Adrenal gland (tissue), 9 donors: ENCODE measurements at regions not wholly inside any gene's neighbourhood (a gene's known extent, or its start where the extent isn't known, plus 50 kb on each side); places are given as distances from the start of the nearest gene placed in this dataset.

Experiments used
- DNase-seq, 7 donors: peaks; one replicate each; pipeline ENCODE4 v3.0.0-alpha.2; 2019 to 2020
- H3K27ac ChIP-seq, 5 donors: fragments of 200-600 bp; sonication (generic) in 4 of 5; 1 replicate in 3 of 5; 2 replicates in 2 of 5; pipeline versions ENCODE4 v1.5.1 to v1.8.0; 2016 to 2020; ENCODE audit warnings: mild to moderate bottlenecking in 1 of 5
- H3K27me3 ChIP-seq: fragments of 200-600 bp; 2 replicates; pipeline ENCODE4 v1.8.0; 2021
- H3K36me3 ChIP-seq, 2 donors: fragments of 200-600 bp; replicated peaks in 1 of 2; 1 replicate in 1 of 2; 2 replicates in 1 of 2; pipeline versions ENCODE4 v1.5.1 to v1.8.0; 2018 to 2022
- H3K4me1 ChIP-seq, 2 donors: fragments of 200-600 bp; replicated peaks in 1 of 2; 1 replicate in 1 of 2; 2 replicates in 1 of 2; pipeline versions ENCODE4 v1.5.1 to v1.8.0; 2018 to 2021
- H3K4me3 ChIP-seq, 4 donors: fragments of 200-600 bp; sonication (generic) in 3 of 4; one replicate each; pipeline ENCODE4 v1.5.1; 2016 to 2018
- H3K9me3 ChIP-seq, 3 donors: fragments of 200-600 bp; sonication (generic) in 1 of 3; replicated peaks in 1 of 3; 1 replicate in 2 of 3; 2 replicates in 1 of 3; pipeline versions ENCODE4 v1.5.1 to v1.8.0; 2016 to 2021
- CTCF ChIP-seq, 6 experiments: fragments of 450-650 bp in 4 of 6; fragments of 200-600 bp in 2 of 6; sonication (generic) in 1 of 6; IDR thresholded peaks; 1 replicate in 5 of 6; 2 replicates in 1 of 6; pipeline versions ENCODE4 v1.5.1 to v1.8.0; 2016 to 2021; ENCODE audit warnings: antibody characterized with exemption in 6 of 6, mild to moderate bottlenecking in 2 of 6, moderate library complexity in 1 of 6
- POLR2A ChIP-seq, 2 donors: fragments of 450-650 bp; IDR thresholded peaks; one replicate each; pipeline ENCODE4 v1.6.1; 2017; ENCODE audit warnings: antibody characterized with exemption in 2 of 2, mild to moderate bottlenecking in 2 of 2, moderate library complexity in 1 of 2
- whole genome bisulfite sequencing, 4 donors: extraction: QIAGEN DNeasy Blood & Tissue Kit in 2 of 4; methylation state at CpG; one replicate each; pipeline versions ENCODE4 v1.1.5 to v1.1.7; 2013 to 2017; 5-methylcytosine and 5-hydroxymethylcytosine counted together
- intact Hi-C, 2 donors: fragments of 100-400 bp; cut with DNase I; formaldehyde crosslinking; loops; one replicate each; pipeline versions ENCODE4 v1.14.1 to v1.15.0; 2022 to 2023
- donor health status: healthy with polysubstance abuse.
- donor health status: Bipolar disorder and iron deficiency.
- donor health status: DM: yes; HTN: yes; CAD: no.
- donor health status: DM: no; HTN: no; CAD: no.
- donor health status: DM: no; HTN: no; CAD: no.

DNA sequence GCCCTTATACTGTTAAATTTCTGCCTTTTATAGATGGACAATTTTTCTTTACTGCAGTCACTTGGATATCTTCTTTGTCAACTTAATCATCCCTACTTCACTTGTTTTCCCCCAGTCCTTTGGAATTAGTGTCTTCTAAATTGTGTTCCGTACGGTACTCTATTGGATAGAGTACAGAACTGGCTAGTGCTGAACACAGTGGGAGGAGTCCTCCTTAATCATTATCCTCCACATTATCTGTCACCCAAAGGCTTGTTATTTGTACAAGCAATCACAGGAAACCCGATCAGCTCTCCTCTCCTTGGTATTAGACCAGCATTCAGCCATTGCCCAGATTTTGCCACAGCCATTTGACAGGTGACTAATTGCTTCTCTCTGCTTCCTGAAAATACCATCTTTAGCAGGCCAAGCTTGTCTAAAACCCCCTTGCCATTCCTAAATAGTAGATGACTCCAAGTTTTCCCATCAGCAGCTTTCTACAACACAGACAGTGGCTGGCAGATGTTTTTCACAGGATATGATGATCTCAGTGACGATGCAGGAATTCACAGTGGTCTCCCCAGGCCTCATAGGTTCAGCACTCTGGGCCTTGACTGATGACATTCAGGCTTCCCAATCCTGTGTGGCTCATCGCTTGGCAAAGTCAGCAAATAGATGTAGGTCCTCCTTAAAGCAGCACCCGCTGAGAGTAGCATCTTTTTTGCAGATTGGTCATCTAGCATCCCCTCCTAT lies 216.0 kb upstream of the RGS6 start:
- intact Hi-C loops: no loop called here
- no peak overlapping the region for H3K27ac ChIP-seq
- peaks cover 0 to 16% of the 10 kb centered on the region in 2 donors for H3K4me1 ChIP-seq
- no peak overlapping the region for H3K4me3 ChIP-seq
- H3K27me3 ChIP-seq: no peaks in the 10 kb centered on the region
- no peaks in the 10 kb centered on the region for H3K36me3 ChIP-seq
- TF ChIP-seq POLR2A (IDR thresholded peaks at IDR 0.05) (no peak), CTCF (IDR thresholded peaks at IDR 0.05) (no peak)
- no peak for DNase-seq
- no peaks in the 10 kb centered on the region for H3K9me3 ChIP-seq
- WGBS, 4 donors: 89 to 93% (median 92%) methylated on average over 4 to 6 of the region's 6 CpGs

DNA sequence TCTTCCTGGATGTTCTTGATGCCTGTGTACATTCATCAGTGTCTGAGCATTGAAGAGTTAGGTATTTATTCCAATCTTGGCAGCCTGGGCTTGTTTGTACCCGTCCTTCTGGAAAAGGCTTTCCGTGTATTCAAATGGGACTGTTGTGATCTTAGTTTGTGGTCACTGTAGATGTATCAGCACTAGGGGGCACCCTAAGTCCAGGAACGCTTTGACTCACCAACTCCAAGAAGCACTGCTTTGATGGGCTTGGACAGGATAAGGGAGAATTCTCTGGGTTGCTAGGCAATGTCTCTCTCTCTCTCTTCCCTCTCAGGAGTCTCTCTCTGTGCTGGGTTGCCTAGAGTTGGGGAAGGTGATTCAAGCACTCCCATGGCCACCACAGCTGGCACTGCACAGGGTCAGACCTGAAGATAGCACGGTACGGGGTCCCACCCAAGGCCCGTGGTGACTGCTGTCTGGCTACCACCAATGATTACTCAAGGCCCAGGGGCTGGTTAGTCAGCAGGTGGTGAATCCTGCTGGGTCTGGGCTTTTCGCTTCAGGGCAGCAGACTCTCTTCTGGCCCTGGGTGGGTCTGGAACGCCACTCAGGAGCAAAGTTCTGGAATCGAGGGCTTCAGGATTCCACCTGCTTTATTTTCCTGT lies 211.1 kb upstream of the RGS6 start:
- peak; percentile 16 to 77 (median 56) for TF ChIP-seq CTCF (IDR thresholded peaks at IDR 0.05)
- no peak for TF ChIP-seq POLR2A (IDR thresholded peaks at IDR 0.05)
- intact Hi-C loops: no loop called here
- peak; percentile 46 to 80 (median 67) for DNase-seq
- H3K4me3 ChIP-seq: no peak overlapping the region
- peaks cover 0 to 5% of the 10 kb centered on the region in 2 donors for H3K4me1 ChIP-seq
- no peaks in the 10 kb centered on the region for H3K27me3 ChIP-seq
- 77 to 87% (median 84%) methylated on average over 5 to 9 of the region's 9 CpGs for WGBS, 4 donors
- H3K9me3 ChIP-seq: no peaks in the 10 kb centered on the region
- H3K36me3 ChIP-seq: peaks cover 0 to 13% of the 10 kb centered on the region in 2 donors
- no peak overlapping the region for H3K27ac ChIP-seq

- intact Hi-C loops: no loop called here
- H3K27me3 ChIP-seq: no peaks in the 10 kb centered on the region
- H3K9me3 ChIP-seq: no peaks in the 10 kb centered on the region
- peaks cover 0 to 13% of the 10 kb centered on the region in 2 donors for H3K36me3 ChIP-seq
- no peak overlapping the region for H3K27ac ChIP-seq
- 79 to 92% (median 81%) methylated on average over 2 to 3 of the region's 3 CpGs for WGBS, 4 donors
- TF ChIP-seq POLR2A (IDR thresholded peaks at IDR 0.05) (no peak), CTCF (IDR thresholded peaks at IDR 0.05) (no peak)
- H3K4me3 ChIP-seq: no peak overlapping the region
- DNase-seq: no peak
- peaks cover 0 to 12% of the 10 kb centered on the region in 2 donors for H3K4me1 ChIP-seq
Observed at GRCh38 chr14:71721791-71722190, 210.4 kb upstream of the RGS6 start.

GRCh38 chr14:71722885-71723284 lies 209.3 kb upstream of the RGS6 start:
- Histone ChIP-seq H3K27me3 (no peaks in the 10 kb centered on the region), H3K27ac (no peak overlapping the region), H3K36me3 (peaks cover 0 to 13% of the 10 kb centered on the region in 2 donors), H3K4me3 (no peak overlapping the region), H3K4me1 (peaks cover 0 to 14% of the 10 kb centered on the region in 2 donors), H3K9me3 (no peaks in the 10 kb centered on the region)
- intact Hi-C loops: no loop called here
- WGBS, 4 donors: 95 to 99% (median 96%) methylated on average over 6 of the region's 6 CpGs
- no peak for DNase-seq
- no peak for TF ChIP-seq POLR2A (IDR thresholded peaks at IDR 0.05)
- TF ChIP-seq CTCF (IDR thresholded peaks at IDR 0.05): no peak
